ENCODE measurements at regions not wholly inside any gene's neighbourhood (a gene's known extent, or its start where the extent isn't known, plus 50 kb on each side); places are given as distances from the start of the nearest gene placed in this dataset.

DNA sequence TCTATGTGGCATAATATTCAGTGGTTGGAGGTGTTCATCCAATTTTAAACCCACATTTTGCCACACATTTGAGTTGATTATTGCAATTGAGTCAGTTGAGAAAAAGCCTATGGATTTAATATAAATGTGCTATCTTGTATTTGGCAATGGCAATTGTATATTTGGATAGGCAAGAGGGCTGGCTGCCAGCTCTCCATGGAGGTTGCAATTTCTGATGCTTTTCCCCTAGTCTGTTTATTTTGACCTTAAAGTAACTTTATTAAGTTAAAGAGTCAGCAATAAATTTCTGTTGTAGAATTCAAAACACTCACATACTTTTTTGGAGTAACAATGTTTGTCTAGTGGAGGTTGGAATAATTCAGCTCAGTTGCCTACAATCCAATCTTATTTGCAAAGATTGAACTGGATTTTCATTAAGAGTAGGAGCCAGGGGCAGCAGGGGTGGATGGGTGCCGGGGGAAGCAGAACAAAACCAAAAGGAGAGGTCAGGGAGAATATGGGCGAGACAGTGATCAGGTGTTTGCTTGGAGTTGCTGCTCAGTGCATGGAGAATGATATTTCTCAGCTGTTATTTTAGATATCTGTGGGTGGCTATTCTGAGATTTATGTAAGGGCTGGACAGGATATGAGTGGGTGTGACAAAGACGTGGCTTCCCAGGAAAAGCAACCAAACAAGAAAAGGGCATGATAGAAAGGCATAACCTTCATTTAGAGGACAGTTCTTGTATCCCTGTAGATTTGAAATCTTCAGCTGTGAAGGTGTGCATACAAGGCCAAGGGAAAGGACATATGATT is 163.0 kb downstream of the HDGFL1 start:
- H3K27ac ChIP-seq (ENCODE audit: low read depth in 1 of 2, low read length in 2 of 2), result no peak overlapping the region
- no peaks in the 10 kb centered on the region for H3K9me3 ChIP-seq (ENCODE audit: control insufficient read depth in 4 of 4, low read length in 3 of 4)
- H3K4me3 ChIP-seq (ENCODE audit: low read depth in 1 of 3, low read length in 3 of 3), result no peak overlapping the region
- H3K4me1 ChIP-seq (ENCODE audit: control insufficient read depth in 4 of 4, insufficient read depth in 4 of 4, low read length in 3 of 4), result no peaks in the 10 kb centered on the region
- no peaks in the 10 kb centered on the region for H3K36me3 ChIP-seq (ENCODE audit: control insufficient read depth in 4 of 4, insufficient read depth in 3 of 4, low read depth in 1 of 4, low read length in 3 of 4)
- TF ChIP-seq, protein P1, sequence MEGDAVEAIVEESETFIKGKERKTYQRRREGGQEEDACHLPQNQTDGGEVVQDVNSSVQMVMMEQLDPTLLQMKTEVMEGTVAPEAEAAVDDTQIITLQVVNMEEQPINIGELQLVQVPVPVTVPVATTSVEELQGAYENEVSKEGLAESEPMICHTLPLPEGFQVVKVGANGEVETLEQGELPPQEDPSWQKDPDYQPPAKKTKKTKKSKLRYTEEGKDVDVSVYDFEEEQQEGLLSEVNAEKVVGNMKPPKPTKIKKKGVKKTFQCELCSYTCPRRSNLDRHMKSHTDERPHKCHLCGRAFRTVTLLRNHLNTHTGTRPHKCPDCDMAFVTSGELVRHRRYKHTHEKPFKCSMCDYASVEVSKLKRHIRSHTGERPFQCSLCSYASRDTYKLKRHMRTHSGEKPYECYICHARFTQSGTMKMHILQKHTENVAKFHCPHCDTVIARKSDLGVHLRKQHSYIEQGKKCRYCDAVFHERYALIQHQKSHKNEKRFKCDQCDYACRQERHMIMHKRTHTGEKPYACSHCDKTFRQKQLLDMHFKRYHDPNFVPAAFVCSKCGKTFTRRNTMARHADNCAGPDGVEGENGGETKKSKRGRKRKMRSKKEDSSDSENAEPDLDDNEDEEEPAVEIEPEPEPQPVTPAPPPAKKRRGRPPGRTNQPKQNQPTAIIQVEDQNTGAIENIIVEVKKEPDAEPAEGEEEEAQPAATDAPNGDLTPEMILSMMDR (IDR thresholded peaks at IDR 0.05; ENCODE audit: low read depth, low read length, missing input control), result no peak
- TF ChIP-seq FOXA1 (IDR thresholded peaks at IDR 0.05) (no peak), HNF4A (conservative IDR thresholded peaks at IDR 0.05) (no peak), HNF4G (IDR thresholded peaks at IDR 0.05) (no peak), RXRA (IDR thresholded peaks at IDR 0.05) (no peak), NR2F2 (IDR thresholded peaks at IDR 0.05) (no peak), JUND (IDR thresholded peaks at IDR 0.05) (no peak), EGR1 (IDR thresholded peaks at IDR 0.05; ENCODE audit: low read depth in 2 of 2) (no peak), RAD21 (IDR thresholded peaks at IDR 0.05) (no peak), YY1 (IDR thresholded peaks at IDR 0.05) (no peak)
- TF ChIP-seq, protein P2, sequence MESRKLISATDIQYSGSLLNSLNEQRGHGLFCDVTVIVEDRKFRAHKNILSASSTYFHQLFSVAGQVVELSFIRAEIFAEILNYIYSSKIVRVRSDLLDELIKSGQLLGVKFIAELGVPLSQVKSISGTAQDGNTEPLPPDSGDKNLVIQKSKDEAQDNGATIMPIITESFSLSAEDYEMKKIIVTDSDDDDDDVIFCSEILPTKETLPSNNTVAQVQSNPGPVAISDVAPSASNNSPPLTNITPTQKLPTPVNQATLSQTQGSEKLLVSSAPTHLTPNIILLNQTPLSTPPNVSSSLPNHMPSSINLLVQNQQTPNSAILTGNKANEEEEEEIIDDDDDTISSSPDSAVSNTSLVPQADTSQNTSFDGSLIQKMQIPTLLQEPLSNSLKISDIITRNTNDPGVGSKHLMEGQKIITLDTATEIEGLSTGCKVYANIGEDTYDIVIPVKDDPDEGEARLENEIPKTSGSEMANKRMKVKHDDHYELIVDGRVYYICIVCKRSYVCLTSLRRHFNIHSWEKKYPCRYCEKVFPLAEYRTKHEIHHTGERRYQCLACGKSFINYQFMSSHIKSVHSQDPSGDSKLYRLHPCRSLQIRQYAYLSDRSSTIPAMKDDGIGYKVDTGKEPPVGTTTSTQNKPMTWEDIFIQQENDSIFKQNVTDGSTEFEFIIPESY (IDR thresholded peaks at IDR 0.05), result no peak
- TF ChIP-seq, protein P3, sequence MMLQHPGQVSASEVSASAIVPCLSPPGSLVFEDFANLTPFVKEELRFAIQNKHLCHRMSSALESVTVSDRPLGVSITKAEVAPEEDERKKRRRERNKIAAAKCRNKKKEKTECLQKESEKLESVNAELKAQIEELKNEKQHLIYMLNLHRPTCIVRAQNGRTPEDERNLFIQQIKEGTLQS (IDR thresholded peaks at IDR 0.05), result no peak
- TF ChIP-seq, protein P4, sequence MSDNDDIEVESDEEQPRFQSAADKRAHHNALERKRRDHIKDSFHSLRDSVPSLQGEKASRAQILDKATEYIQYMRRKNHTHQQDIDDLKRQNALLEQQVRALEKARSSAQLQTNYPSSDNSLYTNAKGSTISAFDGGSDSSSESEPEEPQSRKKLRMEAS (IDR thresholded peaks at IDR 0.05), result no peak
- TF ChIP-seq, protein P5, sequence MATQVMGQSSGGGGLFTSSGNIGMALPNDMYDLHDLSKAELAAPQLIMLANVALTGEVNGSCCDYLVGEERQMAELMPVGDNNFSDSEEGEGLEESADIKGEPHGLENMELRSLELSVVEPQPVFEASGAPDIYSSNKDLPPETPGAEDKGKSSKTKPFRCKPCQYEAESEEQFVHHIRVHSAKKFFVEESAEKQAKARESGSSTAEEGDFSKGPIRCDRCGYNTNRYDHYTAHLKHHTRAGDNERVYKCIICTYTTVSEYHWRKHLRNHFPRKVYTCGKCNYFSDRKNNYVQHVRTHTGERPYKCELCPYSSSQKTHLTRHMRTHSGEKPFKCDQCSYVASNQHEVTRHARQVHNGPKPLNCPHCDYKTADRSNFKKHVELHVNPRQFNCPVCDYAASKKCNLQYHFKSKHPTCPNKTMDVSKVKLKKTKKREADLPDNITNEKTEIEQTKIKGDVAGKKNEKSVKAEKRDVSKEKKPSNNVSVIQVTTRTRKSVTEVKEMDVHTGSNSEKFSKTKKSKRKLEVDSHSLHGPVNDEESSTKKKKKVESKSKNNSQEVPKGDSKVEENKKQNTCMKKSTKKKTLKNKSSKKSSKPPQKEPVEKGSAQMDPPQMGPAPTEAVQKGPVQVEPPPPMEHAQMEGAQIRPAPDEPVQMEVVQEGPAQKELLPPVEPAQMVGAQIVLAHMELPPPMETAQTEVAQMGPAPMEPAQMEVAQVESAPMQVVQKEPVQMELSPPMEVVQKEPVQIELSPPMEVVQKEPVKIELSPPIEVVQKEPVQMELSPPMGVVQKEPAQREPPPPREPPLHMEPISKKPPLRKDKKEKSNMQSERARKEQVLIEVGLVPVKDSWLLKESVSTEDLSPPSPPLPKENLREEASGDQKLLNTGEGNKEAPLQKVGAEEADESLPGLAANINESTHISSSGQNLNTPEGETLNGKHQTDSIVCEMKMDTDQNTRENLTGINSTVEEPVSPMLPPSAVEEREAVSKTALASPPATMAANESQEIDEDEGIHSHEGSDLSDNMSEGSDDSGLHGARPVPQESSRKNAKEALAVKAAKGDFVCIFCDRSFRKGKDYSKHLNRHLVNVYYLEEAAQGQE (IDR thresholded peaks at IDR 0.05), result no peak
- H3K9ac ChIP-seq (ENCODE audit: low read depth in 1 of 2, low read length in 2 of 2), result no peak overlapping the region
- DNase-seq (ENCODE audit: low spot score), result no peak
- no peaks in the 10 kb centered on the region for H3K27me3 ChIP-seq (ENCODE audit: control insufficient read depth in 4 of 4, insufficient read depth in 4 of 4, low read length in 3 of 4)
- 66% methylated on average over 3 of the region's 3 CpGs for WGBS

DNA sequence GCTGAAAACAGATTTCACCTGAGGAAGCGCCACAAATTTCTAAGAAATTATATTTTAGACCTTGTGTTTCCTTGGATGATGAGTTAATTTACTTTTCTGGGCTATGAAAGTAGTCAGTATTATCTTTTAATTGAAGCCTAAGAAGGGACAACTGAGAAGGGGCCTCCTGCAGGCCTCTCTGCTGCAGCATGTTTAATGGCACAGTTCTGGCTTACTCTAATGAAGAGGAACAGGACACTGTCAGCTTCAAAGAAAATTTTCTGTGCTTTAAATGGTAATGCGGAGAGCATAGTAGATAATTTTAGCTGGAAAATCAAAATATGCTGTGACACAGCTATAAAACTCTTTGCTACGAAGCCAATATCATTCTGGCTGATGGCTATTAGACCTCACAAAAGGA is 167.4 kb downstream of the HDGFL1 start:
- no peak for DNase-seq (ENCODE audit: low spot score)
- Histone ChIP-seq H3K27me3 (ENCODE audit: control insufficient read depth in 4 of 4, insufficient read depth in 4 of 4, low read length in 3 of 4) (no peaks in the 10 kb centered on the region), H3K27ac (ENCODE audit: low read depth in 1 of 2, low read length in 2 of 2) (no peak overlapping the region), H3K9me3 (ENCODE audit: control insufficient read depth in 4 of 4, low read length in 3 of 4) (no peaks in the 10 kb centered on the region), H3K9ac (ENCODE audit: low read depth in 1 of 2, low read length in 2 of 2) (no peak overlapping the region), H3K36me3 (ENCODE audit: control insufficient read depth in 4 of 4, insufficient read depth in 3 of 4, low read depth in 1 of 4, low read length in 3 of 4) (no peaks in the 10 kb centered on the region), H3K4me3 (ENCODE audit: low read depth in 1 of 3, low read length in 3 of 3) (no peak overlapping the region), H3K4me1 (ENCODE audit: control insufficient read depth in 4 of 4, insufficient read depth in 4 of 4, low read length in 3 of 4) (no peaks in the 10 kb centered on the region)
- 88% methylated on average over 3 of the region's 3 CpGs for WGBS
- TF ChIP-seq, protein P5 (IDR thresholded peaks at IDR 0.05), result no peak
- TF ChIP-seq RAD21 (IDR thresholded peaks at IDR 0.05) (no peak), RXRA (IDR thresholded peaks at IDR 0.05) (no peak), YY1 (IDR thresholded peaks at IDR 0.05) (no peak), SP1 (IDR thresholded peaks at IDR 0.05) (no peak), GABPA (IDR thresholded peaks at IDR 0.05 in 1 of 2, conservative IDR thresholded peaks at IDR 0.05 in 1 of 2) (no peak), HNF4G (IDR thresholded peaks at IDR 0.05) (no peak), EGR1 (IDR thresholded peaks at IDR 0.05; ENCODE audit: low read depth in 2 of 2) (no peak), JUND (IDR thresholded peaks at IDR 0.05) (no peak), FOXA2 (IDR thresholded peaks at IDR 0.05) (no peak)
- TF ChIP-seq, protein P1 (IDR thresholded peaks at IDR 0.05; ENCODE audit: low read depth, low read length, missing input control), result no peak
